ENCODE measurements at regions not wholly inside any gene's neighbourhood (a gene's known extent, or its start where the extent isn't known, plus 50 kb on each side); places are given as distances from the start of the nearest gene placed in this dataset.

DNA sequence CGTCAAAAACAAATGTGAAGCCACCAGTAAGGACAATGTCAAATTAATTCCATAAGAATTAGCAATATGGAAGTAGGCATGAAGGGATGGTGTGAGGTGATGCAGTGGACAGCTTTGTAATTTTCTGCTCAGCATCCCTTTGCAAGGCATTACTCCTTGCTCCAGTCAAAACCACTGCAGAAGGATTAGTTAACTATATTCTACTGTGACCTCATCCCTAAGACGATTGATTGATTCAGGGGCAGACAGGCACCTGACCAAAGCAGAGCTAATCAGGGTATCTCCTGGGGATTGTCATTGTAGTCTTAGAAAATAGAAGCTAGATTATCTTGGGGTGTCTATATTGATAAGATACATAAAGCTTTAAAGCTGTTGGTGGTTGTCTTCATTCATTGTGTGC is 98.7 kb downstream of the NMUR2 start:
- Histone ChIP-seq H3K9me3 (no peaks in the 10 kb centered on the region), H3K4me3 (no peak overlapping the region), H3K4me1 (ENCODE audit: low read depth) (no peaks in the 10 kb centered on the region), H3K36me3 (ENCODE audit: low read depth) (no peaks in the 10 kb centered on the region)
- intact Hi-C loops (cut with DNase I, micrococcal nuclease): no loop called here
- ATAC-seq: no peak
- TF ChIP-seq, protein P1, sequence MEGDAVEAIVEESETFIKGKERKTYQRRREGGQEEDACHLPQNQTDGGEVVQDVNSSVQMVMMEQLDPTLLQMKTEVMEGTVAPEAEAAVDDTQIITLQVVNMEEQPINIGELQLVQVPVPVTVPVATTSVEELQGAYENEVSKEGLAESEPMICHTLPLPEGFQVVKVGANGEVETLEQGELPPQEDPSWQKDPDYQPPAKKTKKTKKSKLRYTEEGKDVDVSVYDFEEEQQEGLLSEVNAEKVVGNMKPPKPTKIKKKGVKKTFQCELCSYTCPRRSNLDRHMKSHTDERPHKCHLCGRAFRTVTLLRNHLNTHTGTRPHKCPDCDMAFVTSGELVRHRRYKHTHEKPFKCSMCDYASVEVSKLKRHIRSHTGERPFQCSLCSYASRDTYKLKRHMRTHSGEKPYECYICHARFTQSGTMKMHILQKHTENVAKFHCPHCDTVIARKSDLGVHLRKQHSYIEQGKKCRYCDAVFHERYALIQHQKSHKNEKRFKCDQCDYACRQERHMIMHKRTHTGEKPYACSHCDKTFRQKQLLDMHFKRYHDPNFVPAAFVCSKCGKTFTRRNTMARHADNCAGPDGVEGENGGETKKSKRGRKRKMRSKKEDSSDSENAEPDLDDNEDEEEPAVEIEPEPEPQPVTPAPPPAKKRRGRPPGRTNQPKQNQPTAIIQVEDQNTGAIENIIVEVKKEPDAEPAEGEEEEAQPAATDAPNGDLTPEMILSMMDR (IDR thresholded peaks at IDR 0.05): no peak
- DNase-seq: no peak

DNA sequence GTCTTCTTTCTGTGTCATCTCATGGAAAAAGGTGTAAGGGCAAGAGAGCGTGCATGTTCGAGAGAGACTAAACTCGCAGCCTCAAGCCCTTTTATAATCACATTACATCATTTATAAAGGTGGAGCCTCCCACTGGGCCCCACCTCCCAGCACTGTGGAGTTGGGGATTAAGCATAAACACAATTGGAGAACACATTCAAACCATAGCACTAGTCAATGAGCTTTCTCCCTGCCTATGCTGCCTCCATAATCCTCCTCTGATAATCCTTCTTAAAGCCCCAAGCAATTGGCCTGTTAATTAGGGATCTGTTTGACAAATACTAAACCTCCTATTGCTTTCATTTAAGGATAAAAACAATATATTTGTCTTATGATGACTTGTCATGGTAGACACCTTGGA is 99.6 kb downstream of the NMUR2 start:
- no peaks in the 10 kb centered on the region for H3K9me3 ChIP-seq
- intact Hi-C loops (cut with DNase I, micrococcal nuclease): no loop called here
- no peak overlapping the region for H3K4me3 ChIP-seq
- TF ChIP-seq, protein P1 (IDR thresholded peaks at IDR 0.05): no peak
- no peaks in the 10 kb centered on the region for H3K4me1 ChIP-seq (ENCODE audit: low read depth)
- no peak for ATAC-seq
- H3K36me3 ChIP-seq (ENCODE audit: low read depth): no peaks in the 10 kb centered on the region
- no peak for DNase-seq

DNA sequence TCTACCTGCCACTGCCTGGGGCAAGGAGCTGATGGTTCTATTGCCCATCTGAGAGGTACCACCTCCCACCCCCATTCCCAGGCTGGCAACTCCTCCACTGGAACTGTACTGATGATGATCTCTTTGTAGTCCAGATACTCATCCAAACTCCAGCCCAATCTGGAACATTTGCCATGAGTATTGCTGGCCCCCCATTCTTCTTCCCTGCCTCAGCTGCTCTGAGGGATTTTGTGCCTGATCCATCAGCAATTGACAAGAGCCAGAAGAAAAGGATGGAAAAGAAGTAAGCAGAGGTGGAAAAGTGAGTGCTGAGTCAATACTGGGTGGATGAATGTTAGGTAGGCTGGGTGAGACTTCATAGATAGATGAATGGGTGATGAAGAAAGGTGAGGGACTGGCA is 101.2 kb downstream of the NMUR2 start:
- TF ChIP-seq, protein P1 (IDR thresholded peaks at IDR 0.05): no peak
- intact Hi-C loops (cut with DNase I, micrococcal nuclease): no loop called here
- Histone ChIP-seq H3K4me3 (no peak overlapping the region), H3K9me3 (no peaks in the 10 kb centered on the region), H3K4me1 (ENCODE audit: low read depth) (no peaks in the 10 kb centered on the region), H3K36me3 (ENCODE audit: low read depth) (no peaks in the 10 kb centered on the region)
- DNase-seq (no peak), ATAC-seq (no peak)

DNA sequence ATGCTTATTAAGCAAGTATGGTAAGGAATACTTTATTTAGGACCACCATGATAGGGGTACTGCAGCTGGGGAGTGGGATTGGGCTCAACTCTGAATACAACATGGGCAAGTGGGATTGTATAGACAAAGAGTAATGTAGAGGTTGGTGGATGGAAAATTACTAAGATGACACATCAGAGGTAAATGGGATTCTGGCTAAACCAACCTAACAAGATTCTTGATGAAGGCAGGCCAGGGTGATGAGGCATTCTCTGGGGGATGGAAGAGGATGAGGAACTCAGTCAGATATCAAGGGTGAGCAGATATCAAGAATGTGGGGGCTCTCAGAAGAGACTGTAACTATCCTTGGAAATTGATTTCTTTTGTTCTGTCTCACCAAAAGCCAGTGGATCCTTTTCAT is 107.2 kb downstream of the NMUR2 start:
- ATAC-seq (no peak), DNase-seq (no peak)
- H3K4me1 ChIP-seq (ENCODE audit: low read depth): no peaks in the 10 kb centered on the region
- no peaks in the 10 kb centered on the region for H3K9me3 ChIP-seq
- no peak overlapping the region for H3K4me3 ChIP-seq
- TF ChIP-seq, protein P1 (IDR thresholded peaks at IDR 0.05): no peak
- intact Hi-C loops (cut with DNase I, micrococcal nuclease): no loop called here
- H3K36me3 ChIP-seq (ENCODE audit: low read depth): no peaks in the 10 kb centered on the region

DNA sequence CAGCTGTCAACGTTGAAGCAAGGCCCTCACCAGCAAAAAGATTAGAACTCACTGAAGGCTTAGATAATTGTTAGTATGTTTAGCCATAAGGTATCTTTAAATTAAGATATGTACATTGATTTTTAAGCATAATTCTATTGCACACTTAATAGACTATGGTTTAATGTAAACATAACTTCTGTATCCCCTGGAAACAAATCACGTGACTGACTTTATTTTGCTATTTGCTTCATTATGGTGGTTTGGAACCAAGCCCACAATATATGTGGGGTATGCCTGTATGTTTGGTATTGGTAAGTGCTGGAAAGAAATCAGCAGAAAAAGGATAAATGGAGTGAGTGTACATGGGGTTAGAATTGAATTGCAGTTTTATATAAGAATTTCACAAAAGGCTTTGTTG is 111.9 kb downstream of the NMUR2 start:
- Histone ChIP-seq H3K36me3 (ENCODE audit: low read depth) (no peaks in the 10 kb centered on the region), H3K4me3 (no peak overlapping the region), H3K4me1 (ENCODE audit: low read depth) (no peaks in the 10 kb centered on the region), H3K9me3 (no peaks in the 10 kb centered on the region)
- no peak for ATAC-seq
- intact Hi-C loops (cut with DNase I, micrococcal nuclease): no loop called here
- TF ChIP-seq, protein P1 (IDR thresholded peaks at IDR 0.05): no peak
- no peak for DNase-seq

DNA sequence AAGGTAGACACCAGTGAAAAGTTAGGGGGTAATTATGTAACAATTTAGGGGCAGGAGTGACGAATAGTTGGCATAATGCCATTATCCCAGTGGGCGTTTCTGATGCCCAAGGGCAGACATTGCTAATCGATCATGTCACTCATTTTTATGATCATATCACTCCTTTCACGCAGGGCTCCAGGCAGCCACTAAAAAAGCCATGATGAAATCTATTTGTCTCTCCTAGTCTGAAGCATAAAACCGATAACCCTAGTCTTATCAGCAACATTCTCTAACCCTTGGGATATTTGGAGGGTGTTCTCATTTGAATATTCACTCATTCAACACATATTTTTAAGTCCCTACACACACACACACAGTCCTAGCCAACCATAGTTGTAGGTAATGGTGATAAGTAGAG is 114.9 kb downstream of the NMUR2 start:
- intact Hi-C loops (cut with DNase I, micrococcal nuclease): no loop called here
- no peak overlapping the region for H3K4me3 ChIP-seq
- no peaks in the 10 kb centered on the region for H3K9me3 ChIP-seq
- no peaks in the 10 kb centered on the region for H3K4me1 ChIP-seq (ENCODE audit: low read depth)
- H3K36me3 ChIP-seq (ENCODE audit: low read depth): no peaks in the 10 kb centered on the region
- ATAC-seq (no peak), DNase-seq (no peak)
- TF ChIP-seq, protein P1 (IDR thresholded peaks at IDR 0.05): no peak
